ENCODE measurements at regions not wholly inside any gene's neighbourhood (a gene's known extent, or its start where the extent isn't known, plus 50 kb on each side); places are given as distances from the start of the nearest gene placed in this dataset.

- no peak for TF ChIP-seq CTCF (IDR thresholded peaks at IDR 0.05)
- TF ChIP-seq POLR2A (IDR thresholded peaks at IDR 0.05) = no peak
Measured at GRCh38 chr6:141211845-141212244, 920.9 kb upstream of the GJE1 start.

Data from Peyer's patch (tissue), 4 donors.